GM12865 (cell line): ENCODE measurements at regions not wholly inside any gene's neighbourhood (a gene's known extent, or its start where the extent isn't known, plus 50 kb on each side); places are given as distances from the start of the nearest gene placed in this dataset.
A peak's percentile ranks its signal among the peaks of the same experiment; 100 is the strongest.

Source experiments
- DNase-seq: peaks from one replicate; pipeline ENCODE4 v3.0.0; 2010; ENCODE audit warnings: low read depth
- H3K4me3 ChIP-seq: 2 replicates; pipeline ENCODE4 v1.5.1; 2011; ENCODE audit warnings: mild to moderate bottlenecking, low read depth, low read length, control low read depth
- TF ChIP-seq, protein P1 (sequence below): IDR thresholded peaks from 2 replicates; pipeline ENCODE4 v1.5.1; 2011; ENCODE audit warnings: low read length, control low read depth, low read depth, inconsistent platforms; ENCODE audit not compliant: insufficient read depth; ENCODE audit errors: missing control alignments

DNA sequence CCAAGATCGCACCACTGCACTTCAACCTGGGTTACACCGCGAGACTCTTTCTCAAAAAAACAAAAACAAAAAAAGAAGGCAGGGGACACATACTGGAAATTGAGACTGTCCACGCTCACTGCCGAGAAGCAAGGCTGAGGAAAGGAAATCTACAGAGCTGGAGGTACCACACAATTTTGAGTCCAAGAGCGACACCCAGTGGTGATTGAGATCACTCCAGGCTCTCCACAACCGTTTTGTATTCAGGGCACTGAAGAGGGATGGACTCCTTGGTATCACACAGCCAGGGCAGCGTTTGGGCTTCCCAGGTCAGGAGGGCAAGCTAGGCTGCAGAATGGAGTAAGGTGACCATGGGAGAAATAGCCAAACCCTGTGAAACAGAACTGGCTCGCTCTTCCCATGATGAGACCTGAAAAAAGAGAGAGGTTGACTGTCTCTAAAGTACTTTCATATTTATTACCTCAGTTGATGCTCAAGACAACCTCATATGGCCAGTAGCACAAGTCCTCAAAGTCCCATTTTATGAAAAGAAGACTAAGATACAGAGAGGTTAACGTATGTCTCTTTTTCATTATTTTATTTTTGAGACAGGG, 74.5 kb upstream of the YPEL5 start:
- TF ChIP-seq, protein P1, sequence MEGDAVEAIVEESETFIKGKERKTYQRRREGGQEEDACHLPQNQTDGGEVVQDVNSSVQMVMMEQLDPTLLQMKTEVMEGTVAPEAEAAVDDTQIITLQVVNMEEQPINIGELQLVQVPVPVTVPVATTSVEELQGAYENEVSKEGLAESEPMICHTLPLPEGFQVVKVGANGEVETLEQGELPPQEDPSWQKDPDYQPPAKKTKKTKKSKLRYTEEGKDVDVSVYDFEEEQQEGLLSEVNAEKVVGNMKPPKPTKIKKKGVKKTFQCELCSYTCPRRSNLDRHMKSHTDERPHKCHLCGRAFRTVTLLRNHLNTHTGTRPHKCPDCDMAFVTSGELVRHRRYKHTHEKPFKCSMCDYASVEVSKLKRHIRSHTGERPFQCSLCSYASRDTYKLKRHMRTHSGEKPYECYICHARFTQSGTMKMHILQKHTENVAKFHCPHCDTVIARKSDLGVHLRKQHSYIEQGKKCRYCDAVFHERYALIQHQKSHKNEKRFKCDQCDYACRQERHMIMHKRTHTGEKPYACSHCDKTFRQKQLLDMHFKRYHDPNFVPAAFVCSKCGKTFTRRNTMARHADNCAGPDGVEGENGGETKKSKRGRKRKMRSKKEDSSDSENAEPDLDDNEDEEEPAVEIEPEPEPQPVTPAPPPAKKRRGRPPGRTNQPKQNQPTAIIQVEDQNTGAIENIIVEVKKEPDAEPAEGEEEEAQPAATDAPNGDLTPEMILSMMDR = peak; percentile 76
- H3K4me3 ChIP-seq = no peak overlapping the region
- DNase-seq = peak; percentile 78

DNA sequence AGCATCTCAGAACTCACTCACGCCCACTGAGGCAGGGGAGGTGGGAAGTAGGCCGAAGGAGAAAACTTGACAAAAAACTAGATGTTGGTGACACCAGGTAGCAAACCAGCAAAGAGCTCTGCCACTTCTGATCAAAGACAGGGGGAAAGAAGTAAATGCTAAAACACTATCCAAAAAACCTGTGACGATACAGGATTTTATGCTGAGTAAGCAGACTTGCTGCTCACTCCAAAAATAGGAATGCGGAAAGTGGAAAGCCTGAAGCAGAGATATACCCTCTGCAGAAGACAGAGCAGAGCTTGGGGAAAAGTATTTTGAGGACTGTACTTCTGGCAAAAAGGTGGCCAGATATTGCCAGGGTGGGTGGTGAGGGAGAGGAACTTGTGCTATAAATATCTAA, 73.3 kb upstream of the YPEL5 start:
- TF ChIP-seq, protein P1 = no peak
- no peak overlapping the region for H3K4me3 ChIP-seq
- no peak for DNase-seq

DNA sequence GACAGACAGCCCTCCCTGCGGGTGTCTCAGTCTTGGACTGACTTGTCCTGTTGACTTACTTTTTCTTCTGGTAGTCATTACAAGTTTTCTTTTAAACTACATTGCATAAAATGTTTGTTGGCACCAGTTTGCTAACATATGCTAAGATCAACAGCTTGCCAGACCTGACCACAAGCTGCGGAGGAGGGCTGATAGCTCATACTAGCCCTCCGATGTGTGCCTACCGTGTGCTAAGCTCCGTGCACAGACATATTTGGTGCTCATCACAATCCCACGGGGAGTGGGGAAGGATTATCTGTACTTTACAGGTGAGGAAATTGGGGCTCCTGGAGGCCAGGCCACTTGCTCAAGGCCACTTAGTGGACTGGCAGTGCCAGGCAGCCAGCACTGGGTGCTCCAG, 72.8 kb upstream of the YPEL5 start:
- H3K4me3 ChIP-seq = no peak overlapping the region
- TF ChIP-seq, protein P1 = no peak
- peak; percentile 44 for DNase-seq

DNA sequence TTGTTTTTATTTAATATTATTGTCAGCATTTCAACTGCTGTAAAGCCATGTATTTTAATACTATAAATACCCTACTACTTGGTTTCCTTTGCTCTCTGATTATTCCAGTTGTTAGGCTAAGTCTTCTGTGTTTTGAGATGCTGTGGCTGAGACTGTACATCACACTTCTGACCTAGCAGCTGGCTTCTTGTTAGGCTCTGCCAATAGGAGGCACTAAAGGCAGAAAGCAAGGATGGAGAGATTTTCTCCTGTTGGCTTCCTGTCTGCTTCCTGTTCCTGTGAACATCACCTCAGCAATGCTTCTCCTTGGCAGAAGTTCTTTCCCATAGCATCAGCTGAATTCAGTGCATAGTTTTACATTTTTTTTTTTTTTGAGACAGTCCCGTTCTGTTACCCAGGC, 68.3 kb upstream of the YPEL5 start:
- TF ChIP-seq, protein P1 = no peak
- DNase-seq = no peak
- no peak overlapping the region for H3K4me3 ChIP-seq

DNA sequence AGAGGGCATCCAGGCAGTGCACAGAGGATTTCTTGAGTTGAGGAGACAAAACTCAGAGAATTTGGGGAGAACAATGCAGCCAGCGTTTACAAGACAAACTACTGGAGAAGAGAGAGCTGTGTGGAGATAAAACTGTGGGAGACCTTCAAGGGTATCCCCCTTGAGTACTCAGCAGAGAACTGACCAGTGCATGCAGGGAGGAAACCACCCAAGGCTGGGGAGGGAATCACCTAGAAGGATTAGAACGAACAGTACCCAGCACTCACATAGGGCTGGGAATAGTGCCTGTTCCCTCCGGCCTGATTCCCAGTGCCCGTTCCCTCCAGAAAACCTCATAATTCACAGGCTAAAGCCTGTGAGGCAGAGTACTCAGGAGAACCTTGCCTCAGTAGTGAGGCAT, 61.9 kb upstream of the YPEL5 start:
- no peak for DNase-seq
- no peak overlapping the region for H3K4me3 ChIP-seq
- TF ChIP-seq, protein P1 = no peak

DNA sequence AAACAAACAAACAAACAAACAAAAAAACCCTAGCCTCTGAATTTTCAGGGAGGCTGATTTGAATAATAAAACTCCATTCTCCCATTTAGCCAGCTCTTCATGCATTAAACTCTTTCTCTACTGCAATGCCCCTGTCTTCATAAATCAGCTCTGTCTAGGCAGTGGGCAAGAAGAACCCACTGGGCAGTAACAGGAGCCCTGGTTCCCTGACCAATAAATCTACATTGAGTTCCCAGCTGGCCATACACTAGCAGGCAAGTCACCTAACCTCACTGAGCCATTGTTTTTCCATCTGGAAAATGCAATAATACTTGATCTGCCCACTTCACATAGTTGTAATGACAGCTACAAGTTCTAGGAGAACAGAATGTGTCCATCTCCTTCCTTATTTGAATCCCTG, 57.6 kb upstream of the YPEL5 start:
- H3K4me3 ChIP-seq = no peak overlapping the region
- DNase-seq = no peak
- TF ChIP-seq, protein P1 = no peak

DNA sequence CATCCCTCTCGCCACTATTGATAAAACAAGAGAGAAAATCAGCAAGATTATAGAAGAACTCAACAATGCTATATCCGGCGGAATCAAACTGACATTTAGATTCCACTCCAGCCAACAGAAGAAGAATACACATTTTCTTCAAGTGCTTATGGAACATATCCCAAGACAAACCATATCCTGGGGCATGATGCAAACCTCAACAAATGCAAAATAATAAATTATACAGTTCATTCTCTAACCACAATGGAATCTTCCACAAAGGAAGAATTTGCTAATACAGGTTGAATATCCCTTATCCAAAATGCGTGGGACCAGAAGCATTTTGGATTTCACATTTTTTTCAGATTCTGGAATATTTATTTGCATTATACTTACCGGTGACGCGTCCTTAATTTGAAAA, 51.4 kb upstream of the YPEL5 start:
- TF ChIP-seq, protein P1 = no peak

More for the DNA sequence above, 51.4 kb upstream of the YPEL5 start:
- no peak for DNase-seq
- H3K4me3 ChIP-seq = no peak overlapping the region
